ENCODE measurements at regions not wholly inside any gene's neighbourhood (a gene's known extent, or its start where the extent isn't known, plus 50 kb on each side); places are given as distances from the start of the nearest gene placed in this dataset.
A peak's percentile ranks its signal among the peaks of the same experiment; 100 is the strongest.

- Mint-ChIP-seq H3K27me3 (ENCODE audit: insufficient read depth, unreplicated experiment) (no peaks in the 10 kb centered on the region), H3K4me3 (ENCODE audit: unreplicated experiment) (no peak overlapping the region), H3K4me1 (ENCODE audit: low read depth, unreplicated experiment) (peaks cover 29% of the 10 kb centered on the region), H3K36me3 (ENCODE audit: insufficient read depth, unreplicated experiment) (no peaks in the 10 kb centered on the region), H3K9me3 (ENCODE audit: unreplicated experiment) (no peaks in the 10 kb centered on the region), H3K27ac (ENCODE audit: unreplicated experiment) (no peak overlapping the region)
- TF ChIP-seq CTCF (IDR thresholded peaks at IDR 0.05; ENCODE audit: insufficient read depth in 1 of 2, low read depth in 1 of 2, low read length in 1 of 2, severe bottlenecking in 1 of 2, unreplicated experiment in 1 of 2): no peak
- Histone ChIP-seq H3K4me1 (peaks cover 12% of the 10 kb centered on the region), H3K36me3 (ENCODE audit: control insufficient read depth, insufficient read depth, low read length) (no peaks in the 10 kb centered on the region), H3K27me3 (replicated peaks; ENCODE audit: control insufficient read depth, insufficient read depth, low read length) (no peaks in the 10 kb centered on the region), H3K9me3 (no peaks in the 10 kb centered on the region), H3K4me3 (ENCODE audit: low read depth, low read length) (no peak overlapping the region)
- no TSS peak for BruUV-seq (replicated peaks)
- POLR2A ChIA-PET: no interaction called here
- CTCF ChIA-PET: no interaction called here
- intact Hi-C loops (cut with micrococcal nuclease; ENCODE audit: unreplicated experiment): no loop called here
- DNase-seq: no peak
These were observed 83.0 kb upstream of the TBC1D3K start for GRCh38 chr17:37841232-37841631.

DNA sequence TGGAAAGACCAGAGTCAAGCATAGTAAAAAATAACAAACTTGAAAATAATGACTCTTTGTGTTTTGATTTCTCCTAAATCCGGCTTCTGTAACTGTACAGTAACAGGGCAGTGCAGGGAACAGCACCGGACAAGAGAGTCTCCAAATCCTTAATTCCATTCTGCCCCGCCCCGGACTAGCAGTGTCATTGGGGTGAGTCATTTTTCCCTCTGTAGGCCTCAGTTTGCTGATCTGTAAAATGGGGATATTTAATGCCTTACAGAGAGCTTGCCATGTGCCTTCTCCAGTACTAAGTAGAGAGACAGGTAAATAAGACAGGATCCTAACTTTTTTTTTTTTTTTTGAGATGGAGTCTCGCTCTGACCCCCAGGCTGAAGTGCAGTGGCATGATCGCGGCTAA, 83.6 kb upstream of the TBC1D3K start:
- Mint-ChIP-seq H3K27me3 (ENCODE audit: insufficient read depth, unreplicated experiment) (no peaks in the 10 kb centered on the region), H3K4me1 (ENCODE audit: low read depth, unreplicated experiment) (peaks cover 36% of the 10 kb centered on the region), H3K9me3 (ENCODE audit: unreplicated experiment) (no peaks in the 10 kb centered on the region), H3K36me3 (ENCODE audit: insufficient read depth, unreplicated experiment) (no peaks in the 10 kb centered on the region), H3K4me3 (ENCODE audit: unreplicated experiment) (no peak overlapping the region), H3K27ac (ENCODE audit: unreplicated experiment) (no peak overlapping the region)
- intact Hi-C loops (cut with micrococcal nuclease; ENCODE audit: unreplicated experiment): no loop called here
- no TSS peak for BruUV-seq (replicated peaks)
- Histone ChIP-seq H3K9me3 (no peaks in the 10 kb centered on the region), H3K4me3 (ENCODE audit: low read depth, low read length) (no peak overlapping the region), H3K36me3 (ENCODE audit: control insufficient read depth, insufficient read depth, low read length) (no peaks in the 10 kb centered on the region), H3K27me3 (replicated peaks; ENCODE audit: control insufficient read depth, insufficient read depth, low read length) (no peaks in the 10 kb centered on the region), H3K4me1 (peaks cover 19% of the 10 kb centered on the region)
- ChIA-PET POLR2A (no interaction called here), CTCF (no interaction called here)
- TF ChIP-seq CTCF (IDR thresholded peaks at IDR 0.05; ENCODE audit: insufficient read depth in 1 of 2, low read depth in 1 of 2, low read length in 1 of 2, severe bottlenecking in 1 of 2, unreplicated experiment in 1 of 2): no peak
- DNase-seq: no peak

DNA sequence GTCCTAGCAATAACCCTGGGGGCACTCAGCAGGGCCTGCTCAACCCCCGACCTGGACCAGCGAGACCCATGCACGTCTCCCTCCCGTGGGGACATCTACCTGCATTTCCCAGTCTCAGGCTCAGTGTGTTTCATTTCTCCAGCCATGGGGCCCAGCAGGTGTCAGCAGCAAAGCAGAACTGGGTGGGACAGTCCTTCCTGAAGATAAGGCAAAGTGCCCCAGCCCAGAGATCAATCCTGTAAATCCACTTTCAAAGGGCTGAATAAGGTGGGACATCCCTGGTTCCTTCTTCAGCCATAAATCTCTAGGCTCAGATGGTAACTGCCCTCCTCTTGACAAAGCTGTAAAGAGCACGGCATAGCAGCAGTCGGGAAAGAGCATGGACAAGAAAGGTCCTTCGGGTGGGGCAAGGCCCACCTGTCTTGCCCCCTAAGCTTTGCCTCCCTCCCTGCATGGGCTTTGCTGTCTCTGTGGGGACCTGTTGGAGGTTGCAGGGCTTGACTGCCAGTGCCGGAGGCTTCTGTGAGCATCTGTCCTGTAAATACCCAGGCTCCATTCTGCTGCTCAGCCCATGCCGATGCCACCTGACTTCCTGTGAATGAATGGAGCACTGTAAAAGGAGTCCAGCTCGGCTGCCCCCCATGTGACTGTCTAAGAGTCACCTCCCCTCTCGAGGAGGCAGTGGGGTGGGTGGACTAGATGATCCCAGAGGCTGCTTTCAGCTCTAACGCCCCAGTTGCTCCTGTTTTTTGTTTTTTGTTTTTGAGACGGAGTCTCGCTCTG, 84.8 kb upstream of the TBC1D3K start:
- Histone ChIP-seq H3K4me3 (ENCODE audit: low read depth, low read length) (no peak overlapping the region), H3K4me1 (peaks cover 23% of the 10 kb centered on the region), H3K36me3 (ENCODE audit: control insufficient read depth, insufficient read depth, low read length) (no peaks in the 10 kb centered on the region), H3K9me3 (no peaks in the 10 kb centered on the region), H3K27me3 (replicated peaks; ENCODE audit: control insufficient read depth, insufficient read depth, low read length) (no peaks in the 10 kb centered on the region)
- peak in 1 of 2 experiments; percentile 61 for DNase-seq
- POLR2A ChIA-PET: no interaction called here
- intact Hi-C loops (cut with micrococcal nuclease; ENCODE audit: unreplicated experiment): no loop called here
- Mint-ChIP-seq H3K36me3 (ENCODE audit: insufficient read depth, unreplicated experiment) (no peaks in the 10 kb centered on the region), H3K4me1 (ENCODE audit: low read depth, unreplicated experiment) (peaks cover 46% of the 10 kb centered on the region), H3K4me3 (ENCODE audit: unreplicated experiment) (no peak overlapping the region), H3K9me3 (ENCODE audit: unreplicated experiment) (no peaks in the 10 kb centered on the region), H3K27ac (ENCODE audit: unreplicated experiment) (peak overlapping the region; percentile 6), H3K27me3 (ENCODE audit: insufficient read depth, unreplicated experiment) (no peaks in the 10 kb centered on the region)
- BruUV-seq (replicated peaks): no TSS peak
- CTCF ChIA-PET: no interaction called here
- peak in 1 of 2 experiments; percentile 6 for TF ChIP-seq CTCF (IDR thresholded peaks at IDR 0.05; ENCODE audit: insufficient read depth in 1 of 2, low read depth in 1 of 2, low read length in 1 of 2, severe bottlenecking in 1 of 2, unreplicated experiment in 1 of 2)
